ENCODE measurements at regions not wholly inside any gene's neighbourhood (a gene's known extent, or its start where the extent isn't known, plus 50 kb on each side); places are given as distances from the start of the nearest gene placed in this dataset.
A peak's percentile ranks its signal among the peaks of the same experiment; 100 is the strongest.

GRCh38 chrX:65610481-65610880, 57.0 kb upstream of the MSN start:
- POLR2A ChIA-PET, result interaction anchor here (0.6 kb wide), 1 partner anchor 76 kb away, joined by 3 read pairs; the partner anchor contains the start of gene LAS1L
- in situ Hi-C loops (cut with MboI), result no loop called here
- H3K9ac ChIP-seq (ENCODE audit: insufficient read depth in 1 of 2, low read depth in 2 of 2, low read length in 2 of 2), result no peak overlapping the region
- no peaks in the 10 kb centered on the region for H3K9me3 ChIP-seq (replicated peaks; ENCODE audit: control insufficient read depth, insufficient read depth, low read depth, low read length)
- H3K9me1 ChIP-seq (ENCODE audit: control insufficient read depth, insufficient read depth, low read length), result no peaks in the 10 kb centered on the region
- no TSS peak for BruUV-seq (replicated peaks)
- H3K4me3 ChIP-seq, result no peak overlapping the region
- intact Hi-C loops (cut with micrococcal nuclease), result no loop called here
- H3K4me1 ChIP-seq (replicated peaks in 1 of 2; ENCODE audit: control insufficient read depth in 2 of 2, insufficient read depth in 2 of 2, low read length in 2 of 2), result peaks cover 0 to 5% of the 10 kb centered on the region in 2 experiments; a peak in 3 of 5 replicates
- DNase-seq (ENCODE audit: extremely low read depth in 1 of 4, low spot score in 3 of 4) (no peak), FAIRE-seq (no peak), ATAC-seq (no peak)
- H3K27me3 ChIP-seq (ENCODE audit: control insufficient read depth in 2 of 2, insufficient read depth in 2 of 2, low read length in 2 of 2), result no peaks in the 10 kb centered on the region
- TF ChIP-seq YBX1 (IDR thresholded peaks at IDR 0.05), result no peak
- TF ChIP-seq MCM3 (IDR thresholded peaks at IDR 0.05), result no peak
- no peak for TF ChIP-seq CHAMP1 (IDR thresholded peaks at IDR 0.05)
- no peak for TF ChIP-seq LCOR (CRISPR knock-in tag; IDR thresholded peaks at IDR 0.05)
- no peak for TF ChIP-seq KLF1 (tag; IDR thresholded peaks at IDR 0.05)
- TF ChIP-seq MEIS2 (IDR thresholded peaks at IDR 0.05; ENCODE audit: partially characterized antibody), result no peak
- TF ChIP-seq TGIF2 (CRISPR knock-in tag; IDR thresholded peaks at IDR 0.05), result no peak
- no peak for TF ChIP-seq HNRNPUL1 (IDR thresholded peaks at IDR 0.05; ENCODE audit: low read length)
- no peak for TF ChIP-seq UBTF (IDR thresholded peaks at IDR 0.05; ENCODE audit: borderline replicate concordance in 1 of 2, low read depth in 2 of 2, low read length in 2 of 2)
- no peak for TF ChIP-seq HDGF (IDR thresholded peaks at IDR 0.05)
- TF ChIP-seq PKNOX1 (IDR thresholded peaks at IDR 0.05), result no peak
- TF ChIP-seq AFF1 (IDR thresholded peaks at IDR 0.05; ENCODE audit: low read depth in 1 of 2, partially characterized antibody in 2 of 2), result no peak
- no peak for TF ChIP-seq ZNF589 (CRISPR knock-in tag; IDR thresholded peaks at IDR 0.05; ENCODE audit: low read depth)
- no peaks in the 10 kb centered on the region for H3K79me2 ChIP-seq (ENCODE audit: control insufficient read depth, insufficient read depth, low read length)
- H3K4me2 ChIP-seq (ENCODE audit: insufficient read depth, low read length), result no peak overlapping the region
- H3K27ac ChIP-seq (ENCODE audit: extremely low read depth, low read depth, low read length), result peak overlapping the region; percentile 62; the same call in 1 of the 3 replicates
- H4K20me1 ChIP-seq (replicated peaks; ENCODE audit: control insufficient read depth, insufficient read depth, low read length), result no peaks in the 10 kb centered on the region
- no peaks in the 10 kb centered on the region for H3K36me3 ChIP-seq (ENCODE audit: control insufficient read depth, insufficient read depth, low read length)
- CTCF ChIA-PET (ENCODE audit: low intra/inter-chr PET ratio), result no interaction called here
- peak overlapping the region; percentile 38; the same call in 1 of the 2 replicates for H2AFZ ChIP-seq (ENCODE audit: low read depth, low read length)
